CD4-positive, alpha-beta T cell treated with Interleukin-15 for 1 hour (primary cell): ENCODE measurements at regions not wholly inside any gene's neighbourhood (a gene's known extent, or its start where the extent isn't known, plus 50 kb on each side); places are given as distances from the start of the nearest gene placed in this dataset.

Source experiments
- DNase-seq: peaks from one replicate; pipeline ENCODE4 v3.0.0-alpha.2; 2020

DNA sequence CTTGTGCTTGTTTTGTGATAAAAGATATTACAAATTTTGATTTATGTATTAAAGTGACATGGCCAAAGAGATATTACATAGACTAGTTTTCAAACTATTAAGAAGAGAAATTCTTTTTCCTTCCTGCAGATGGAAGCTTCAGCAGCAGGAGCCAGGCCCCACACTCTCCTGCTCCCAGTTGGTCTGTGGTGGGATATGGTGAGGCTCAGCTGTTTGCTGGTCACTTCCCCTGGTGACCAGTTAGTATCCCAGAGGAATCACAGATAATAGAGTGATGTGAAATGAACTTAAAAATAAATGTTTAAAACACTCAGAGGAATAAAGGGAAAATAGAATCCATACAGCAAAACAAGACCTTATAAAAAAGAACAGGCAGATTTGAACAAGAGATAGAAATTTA is 154.7 kb downstream of the KTN1 start:
- no peak for DNase-seq

GRCh38 chr14:55739967-55740648 is 160.1 kb downstream of the KTN1 start:
- DNase-seq = no peak

DNA sequence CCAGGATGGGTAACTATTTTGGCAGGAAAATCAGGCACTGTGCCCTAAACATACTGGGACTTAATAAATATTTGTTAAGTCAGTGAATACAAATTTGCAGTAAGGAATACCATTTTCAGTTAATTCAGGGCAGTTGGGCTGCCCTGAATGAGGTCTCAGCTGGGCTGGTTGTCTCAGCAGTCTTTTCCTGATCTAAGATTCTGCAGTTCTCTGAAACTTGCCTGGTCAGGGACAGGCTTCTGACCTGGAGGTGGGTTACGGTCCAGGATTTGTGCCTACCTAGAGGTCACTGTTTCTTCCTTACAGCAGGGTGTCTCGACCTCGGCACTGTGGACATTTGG is 160.6 kb downstream of the KTN1 start:
- DNase-seq = no peak

DNA sequence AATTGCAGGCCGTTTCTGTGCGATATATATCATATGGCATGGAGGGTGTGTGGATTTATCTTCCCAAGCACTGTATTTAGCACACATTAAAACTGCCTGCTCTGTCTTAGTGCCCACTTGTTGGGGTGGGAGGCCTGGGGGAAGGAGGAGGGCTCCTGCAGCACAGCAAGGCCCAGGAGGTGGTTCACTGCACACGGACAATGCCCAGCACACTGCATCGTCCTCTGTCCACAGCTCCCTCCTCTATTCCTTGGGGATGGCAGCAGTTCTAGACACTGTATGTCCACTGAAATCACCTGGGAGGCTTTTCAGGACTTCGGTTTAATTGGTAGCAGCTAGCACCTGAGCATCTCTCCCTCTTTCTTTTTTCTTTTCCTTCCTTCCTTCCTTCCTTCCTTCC is 161.2 kb downstream of the KTN1 start:
- DNase-seq = no peak

GRCh38 chr14:55743551-55743950 is 163.5 kb downstream of the KTN1 start:
- no peak for DNase-seq

DNA sequence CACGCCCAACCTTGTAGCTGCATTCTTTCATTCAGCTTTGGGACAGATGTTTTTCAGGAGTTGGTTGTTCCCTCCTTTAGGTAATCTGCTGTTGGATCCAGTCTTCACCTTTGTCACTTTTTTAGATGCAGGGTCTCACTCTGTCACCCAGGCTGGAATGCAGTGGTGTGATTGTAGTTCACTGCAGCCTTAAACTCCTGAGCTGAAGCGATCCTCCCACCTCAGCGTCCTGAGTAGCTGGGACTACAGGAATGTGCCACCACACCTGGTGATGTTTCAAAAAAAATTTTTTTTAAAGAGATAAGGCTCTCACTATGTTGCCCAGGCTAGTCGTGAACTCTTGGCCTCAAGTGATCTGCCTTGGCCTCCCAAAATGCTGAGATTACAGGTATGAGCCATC is 164.3 kb downstream of the KTN1 start:
- no peak for DNase-seq

GRCh38 chr14:55745906-55746305 is 165.9 kb downstream of the KTN1 start:
- DNase-seq = no peak

- DNase-seq = no peak
These were observed 166.6 kb downstream of the KTN1 start for GRCh38 chr14:55746558-55746957.

DNA sequence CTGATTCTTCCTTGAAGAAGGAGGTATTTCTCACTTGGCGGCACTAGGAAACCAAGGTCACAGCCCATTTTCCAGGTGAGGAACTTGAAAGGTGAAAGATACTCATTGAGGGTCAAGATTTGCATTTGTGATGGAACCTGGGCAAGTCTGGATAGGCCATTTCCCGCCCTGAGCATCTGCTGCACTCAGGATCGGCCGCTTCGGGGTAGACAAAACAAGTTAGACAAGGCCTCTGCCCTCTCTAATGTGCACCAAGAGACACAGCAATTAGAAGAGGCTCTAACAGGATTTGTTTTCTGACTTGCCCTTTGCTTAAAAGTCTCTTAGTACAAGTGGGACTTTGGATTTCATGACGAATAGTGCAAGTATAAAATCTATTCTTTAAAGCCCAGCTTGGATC is 167.2 kb downstream of the KTN1 start:
- no peak for DNase-seq

DNA sequence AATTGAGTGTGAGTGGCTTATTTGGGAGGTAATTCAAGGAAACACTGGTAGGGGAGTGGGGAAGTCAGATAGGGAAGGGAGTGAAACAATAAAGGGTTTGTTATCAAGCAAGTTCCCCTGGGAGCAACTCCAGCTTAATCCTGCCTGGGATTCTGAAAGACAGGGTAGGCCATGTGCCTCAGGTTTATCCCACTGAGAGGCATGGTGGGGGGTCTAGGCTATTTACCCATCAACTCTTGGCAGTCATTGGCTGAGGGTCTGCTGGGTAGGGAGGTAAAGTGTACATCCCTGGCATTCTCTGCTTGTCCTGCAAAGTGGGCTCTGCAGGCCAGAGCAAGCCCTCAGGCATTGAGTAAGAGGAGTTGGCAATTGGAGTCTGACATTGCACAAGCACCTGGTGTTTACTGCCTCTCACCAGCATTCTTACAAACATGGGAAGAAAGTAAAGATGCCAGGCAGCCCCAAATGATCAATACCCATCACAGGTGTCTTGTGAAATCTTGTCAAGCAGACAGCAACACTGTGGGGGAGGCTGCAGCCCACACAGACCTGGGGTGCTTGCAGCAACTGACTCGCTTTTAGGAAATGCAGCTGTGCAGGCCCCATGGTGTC is 169.3 kb downstream of the KTN1 start:
- DNase-seq = no peak

GRCh38 chr14:55749946-55750345 is 169.9 kb downstream of the KTN1 start:
- no peak for DNase-seq

DNA sequence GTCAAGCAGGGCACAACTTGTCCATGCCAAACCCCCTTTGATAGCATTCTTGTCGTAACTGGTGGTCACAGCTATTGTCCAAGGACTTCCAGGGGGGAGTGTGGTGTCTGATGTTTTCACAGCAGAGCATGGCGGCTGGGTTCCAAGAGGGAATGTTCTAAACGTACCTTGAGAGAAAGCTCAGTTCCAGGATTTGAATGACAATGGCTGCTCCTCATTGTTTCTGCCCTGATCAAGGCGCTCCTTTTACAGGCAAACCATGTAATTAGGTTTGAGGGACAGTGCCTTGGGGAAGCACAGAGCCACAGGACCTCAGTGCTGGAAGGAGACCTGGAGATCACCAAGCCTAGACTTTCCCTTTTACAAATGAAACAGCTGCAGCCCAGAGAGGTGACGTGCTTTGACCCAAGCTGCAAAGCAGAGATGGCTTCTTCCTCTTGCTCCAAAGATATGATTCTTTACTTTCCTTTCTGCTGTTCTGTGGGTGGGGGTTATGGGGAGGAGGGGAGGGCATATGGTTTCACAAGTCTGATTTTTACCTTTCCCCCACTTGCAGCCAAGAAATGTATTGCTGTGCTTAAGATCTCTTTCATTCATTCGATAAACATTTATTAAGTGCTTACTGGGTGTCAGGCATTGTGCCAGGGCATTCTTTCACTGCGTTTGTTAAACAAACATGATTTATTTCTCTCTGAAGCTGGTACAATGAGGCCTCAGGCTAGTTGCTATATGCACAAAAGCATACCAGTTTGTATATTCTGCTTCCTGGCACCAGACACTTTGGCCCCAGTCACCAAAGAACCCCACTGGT is 172.8 kb downstream of the KTN1 start:
- no peak for DNase-seq

- DNase-seq = no peak
These were observed 174.5 kb downstream of the KTN1 start for GRCh38 chr14:55754471-55754870.

DNA sequence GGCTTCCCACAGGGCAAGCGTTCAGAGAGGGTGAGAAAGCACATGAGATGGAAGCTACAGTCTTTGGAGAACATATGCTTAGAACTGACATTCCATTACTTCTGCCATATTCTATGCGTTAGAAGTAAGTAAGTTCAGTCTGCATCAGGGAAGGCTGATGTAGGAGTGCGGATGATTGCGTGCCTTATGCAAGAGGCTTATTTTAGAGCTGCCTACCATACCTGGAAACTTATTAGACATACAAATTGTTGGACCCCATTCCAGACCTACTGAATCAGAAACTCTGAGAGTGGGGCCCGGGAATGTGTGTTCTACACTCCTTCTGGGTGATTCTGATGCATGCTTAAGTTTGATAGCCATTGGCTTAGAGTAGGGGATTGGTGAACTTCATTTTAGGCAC is 174.9 kb downstream of the KTN1 start:
- no peak for DNase-seq

GRCh38 chr14:55756078-55756477 is 176.1 kb downstream of the KTN1 start:
- DNase-seq = no peak

GRCh38 chr14:55756557-55756956 is 176.6 kb downstream of the KTN1 start:
- no peak for DNase-seq

GRCh38 chr14:55758796-55759195 is 178.8 kb downstream of the KTN1 start:
- DNase-seq = no peak

GRCh38 chr14:55760789-55761566 is 181.0 kb downstream of the KTN1 start:
- DNase-seq = no peak

- DNase-seq = no peak
These were observed 181.6 kb downstream of the KTN1 start for GRCh38 chr14:55761651-55762050.

DNA sequence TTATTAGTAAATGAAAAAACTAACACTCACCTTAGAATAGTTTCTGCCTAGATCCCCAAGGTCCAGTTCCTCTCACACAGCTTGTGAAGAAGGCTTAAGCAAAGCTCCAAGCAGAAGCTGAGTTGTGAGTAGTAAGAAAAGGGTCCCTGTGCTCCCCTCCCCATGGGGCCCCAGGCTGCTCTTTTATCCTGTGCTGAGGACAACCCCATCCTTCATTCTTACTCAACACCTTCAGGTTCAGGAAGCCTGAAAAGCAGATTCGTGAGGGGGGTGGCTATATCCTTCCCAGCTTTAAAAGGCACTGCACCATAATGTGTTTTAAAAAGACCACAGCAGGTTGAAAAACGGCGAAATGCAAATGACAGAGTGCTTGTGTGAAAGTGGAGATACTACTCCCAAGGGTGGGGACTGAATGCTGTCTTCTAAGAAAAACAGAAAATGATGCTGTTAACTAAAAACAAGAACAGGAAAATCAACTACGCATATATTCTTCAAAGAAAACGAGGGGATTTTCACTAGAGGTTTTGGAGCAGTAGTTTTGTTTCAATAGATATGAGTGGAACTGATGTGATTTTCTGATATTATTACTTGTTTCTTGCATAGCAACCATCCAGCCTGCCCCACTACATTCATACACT is 182.7 kb downstream of the KTN1 start:
- DNase-seq = no peak

- DNase-seq = no peak
These were observed 184.8 kb downstream of the KTN1 start for GRCh38 chr14:55764784-55765183.

DNA sequence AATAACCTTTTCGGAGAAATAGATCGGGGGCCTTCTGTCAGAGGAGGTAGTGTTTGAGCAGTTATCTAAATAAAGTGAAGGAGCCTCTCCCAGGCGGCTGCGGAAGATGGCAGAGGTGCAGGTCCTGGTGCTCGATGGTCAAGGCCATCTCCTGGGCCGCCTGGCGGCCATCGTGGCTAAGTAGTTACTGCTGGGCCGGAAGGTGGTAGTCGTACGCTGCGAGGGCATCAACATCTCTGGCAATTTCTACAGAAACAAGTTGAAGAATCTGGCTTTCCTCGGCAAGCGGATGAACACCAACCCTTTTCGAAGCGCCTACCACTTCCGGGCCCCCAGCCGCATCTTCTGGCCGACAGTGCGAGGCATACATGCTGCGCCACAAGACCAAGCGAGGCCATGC is 186.1 kb downstream of the KTN1 start:
- no peak for DNase-seq

DNA sequence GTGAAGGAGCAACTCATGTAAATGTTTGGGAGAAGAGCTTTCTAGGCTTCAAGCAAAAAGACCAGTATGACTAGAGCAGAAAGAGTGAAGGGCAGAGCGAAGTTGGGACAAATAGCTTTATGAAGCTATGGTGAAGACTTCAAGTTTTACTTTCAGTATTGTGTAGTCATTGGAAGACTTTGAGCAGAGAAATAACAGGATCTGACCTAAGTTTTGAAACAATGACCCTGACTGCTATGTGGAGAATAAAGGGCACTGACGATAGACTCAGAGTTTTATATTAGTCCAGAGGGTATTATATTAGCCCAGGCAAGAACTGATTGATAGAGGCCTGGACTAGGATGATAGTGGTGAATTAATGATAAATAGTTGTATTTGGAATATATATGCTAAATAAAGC is 187.3 kb downstream of the KTN1 start:
- DNase-seq = no peak
